SKM-1 treated with dmso at 0.1 percent for 144 hours (cell line): ENCODE measurements at regions not wholly inside any gene's neighbourhood (a gene's known extent, or its start where the extent isn't known, plus 50 kb on each side); places are given as distances from the start of the nearest gene placed in this dataset.

ENCODE experiments used
- DNase-seq: peaks from one replicate; lab custom pipeline; 2025; ENCODE audit not compliant: unreplicated experiment; lab: John Stamatoyannopoulos, UW

- no peak for DNase-seq
Measured at GRCh38 chrX:10744007-10744406, 123.6 kb upstream of the MID1 start.

DNA sequence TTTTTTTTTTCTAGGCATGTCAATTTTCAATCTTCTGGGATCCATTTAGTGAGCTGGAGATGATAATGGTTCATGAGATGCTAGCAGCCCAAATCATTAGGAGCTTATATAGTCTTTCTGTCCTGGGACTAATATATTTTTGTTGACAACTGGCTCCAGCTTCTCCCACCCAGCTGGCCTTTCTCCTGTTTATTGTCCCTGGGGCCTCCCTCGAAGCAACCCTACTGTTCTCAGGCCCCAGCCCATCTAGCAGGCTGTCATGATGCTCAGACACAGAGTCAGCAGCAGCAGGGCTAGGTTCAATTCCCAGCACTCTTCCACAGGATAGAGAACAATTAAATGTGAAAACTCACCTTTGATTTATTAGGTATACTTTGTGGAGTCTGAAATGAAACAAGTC, 127.6 kb upstream of the MID1 start:
- DNase-seq: no peak

DNA sequence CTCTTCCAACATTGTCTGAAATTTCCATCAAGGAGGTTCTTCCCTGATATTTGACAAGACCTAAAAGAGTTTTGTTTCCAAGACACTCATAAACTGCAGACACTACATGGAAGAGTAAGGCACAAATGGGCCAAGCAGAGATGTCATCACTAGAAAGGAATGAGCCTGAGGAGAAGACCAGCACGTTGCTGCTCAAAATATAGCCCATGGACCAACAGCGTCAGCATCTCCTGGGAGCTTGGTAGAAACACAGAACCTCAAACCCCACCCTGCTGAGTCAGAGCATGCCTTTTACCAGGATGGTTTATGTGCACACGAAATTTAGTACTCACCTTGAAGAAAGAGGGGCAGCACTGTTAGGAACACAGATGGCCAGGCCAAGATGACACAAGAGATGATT, 128.7 kb upstream of the MID1 start:
- no peak for DNase-seq

DNA sequence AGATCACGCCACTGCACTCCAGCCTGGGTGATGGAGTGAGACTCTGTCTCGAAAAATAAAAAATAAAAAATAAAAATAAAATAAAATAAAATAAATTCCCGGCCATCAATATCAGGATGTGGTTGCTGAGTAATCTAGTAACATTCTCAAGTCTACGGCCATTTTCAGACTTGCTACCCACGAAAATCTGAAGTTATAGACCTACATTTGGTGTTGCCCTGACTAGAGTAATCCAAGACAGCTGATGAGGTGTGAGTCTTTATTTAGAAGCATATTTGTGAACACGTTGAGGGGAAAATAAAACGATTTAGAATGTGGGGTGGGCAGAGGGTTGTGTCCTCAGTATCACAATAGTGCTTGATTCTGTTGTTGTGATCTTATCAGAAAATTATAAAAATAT, 130.2 kb upstream of the MID1 start:
- no peak for DNase-seq

GRCh38 chrX:10753116-10753515, 132.7 kb upstream of the MID1 start:
- no peak for DNase-seq

- DNase-seq: no peak
Measured at GRCh38 chrX:10754445-10754844, 134.1 kb upstream of the MID1 start.

DNA sequence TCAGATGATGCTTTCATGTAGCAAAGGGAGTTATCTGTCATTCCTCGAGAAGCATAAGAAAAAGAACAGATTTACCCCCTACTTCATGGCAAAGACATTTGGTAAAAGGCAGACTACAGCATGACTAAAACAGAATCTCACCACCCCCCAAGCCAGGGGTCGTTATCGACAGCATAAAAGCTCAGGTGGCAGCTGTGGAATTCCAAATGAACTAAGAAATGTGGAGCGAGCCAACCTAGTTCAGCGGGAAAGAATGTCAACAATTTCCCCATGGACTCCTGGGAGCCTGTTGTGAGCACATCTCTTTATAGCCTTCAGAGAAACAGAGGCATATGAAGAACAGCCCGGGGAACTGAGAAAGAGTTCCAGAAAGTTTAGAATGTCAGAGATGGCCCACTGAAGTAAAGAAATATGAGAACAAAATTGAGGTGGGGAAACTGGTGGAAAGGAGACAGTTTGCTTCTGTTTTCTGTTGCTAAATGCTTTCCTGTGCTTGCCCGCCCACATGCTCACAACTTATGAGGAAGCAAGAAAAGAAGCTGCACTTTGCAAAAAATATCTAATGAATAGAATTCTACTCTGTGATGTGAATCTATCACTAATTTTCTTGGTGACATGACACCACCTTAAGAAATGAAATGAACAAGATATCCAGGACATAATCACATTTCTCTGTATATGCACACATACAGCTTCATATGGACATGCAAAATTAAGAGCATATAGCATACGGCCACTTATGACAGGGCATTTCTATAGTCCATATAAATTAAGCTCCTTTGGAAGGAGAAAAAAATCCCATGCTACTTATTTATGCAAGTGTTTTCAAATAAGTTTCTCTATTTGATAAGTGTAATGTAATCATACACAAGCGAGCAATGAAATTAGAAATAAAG, 135.3 kb upstream of the MID1 start:
- peak; percentile 9 for DNase-seq

DNA sequence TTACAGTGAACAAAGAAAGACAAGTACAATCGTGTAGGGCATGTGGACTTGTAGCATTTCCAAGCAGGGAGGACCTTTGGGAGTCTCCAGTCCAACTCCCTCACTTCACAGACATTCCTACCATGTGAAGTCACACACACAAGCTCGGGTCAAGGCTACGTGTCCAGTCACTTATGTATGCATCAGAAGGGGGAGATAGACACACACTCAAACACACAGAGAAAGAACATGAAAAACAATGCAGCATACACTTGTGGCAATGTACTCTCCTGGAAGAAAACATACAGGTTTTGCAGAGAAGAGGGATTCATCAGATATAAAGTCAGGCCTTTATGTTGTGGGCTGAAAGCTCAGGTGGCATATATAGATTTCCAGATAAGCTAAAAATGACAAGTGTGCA, 136.1 kb upstream of the MID1 start:
- no peak for DNase-seq

- DNase-seq: no peak
Measured at GRCh38 chrX:10759141-10759799, 138.9 kb upstream of the MID1 start.

GRCh38 chrX:10761447-10761846, 141.1 kb upstream of the MID1 start:
- DNase-seq: no peak

- DNase-seq: peak; percentile 10
Measured at GRCh38 chrX:10769195-10769594, 148.8 kb upstream of the MID1 start.

DNA sequence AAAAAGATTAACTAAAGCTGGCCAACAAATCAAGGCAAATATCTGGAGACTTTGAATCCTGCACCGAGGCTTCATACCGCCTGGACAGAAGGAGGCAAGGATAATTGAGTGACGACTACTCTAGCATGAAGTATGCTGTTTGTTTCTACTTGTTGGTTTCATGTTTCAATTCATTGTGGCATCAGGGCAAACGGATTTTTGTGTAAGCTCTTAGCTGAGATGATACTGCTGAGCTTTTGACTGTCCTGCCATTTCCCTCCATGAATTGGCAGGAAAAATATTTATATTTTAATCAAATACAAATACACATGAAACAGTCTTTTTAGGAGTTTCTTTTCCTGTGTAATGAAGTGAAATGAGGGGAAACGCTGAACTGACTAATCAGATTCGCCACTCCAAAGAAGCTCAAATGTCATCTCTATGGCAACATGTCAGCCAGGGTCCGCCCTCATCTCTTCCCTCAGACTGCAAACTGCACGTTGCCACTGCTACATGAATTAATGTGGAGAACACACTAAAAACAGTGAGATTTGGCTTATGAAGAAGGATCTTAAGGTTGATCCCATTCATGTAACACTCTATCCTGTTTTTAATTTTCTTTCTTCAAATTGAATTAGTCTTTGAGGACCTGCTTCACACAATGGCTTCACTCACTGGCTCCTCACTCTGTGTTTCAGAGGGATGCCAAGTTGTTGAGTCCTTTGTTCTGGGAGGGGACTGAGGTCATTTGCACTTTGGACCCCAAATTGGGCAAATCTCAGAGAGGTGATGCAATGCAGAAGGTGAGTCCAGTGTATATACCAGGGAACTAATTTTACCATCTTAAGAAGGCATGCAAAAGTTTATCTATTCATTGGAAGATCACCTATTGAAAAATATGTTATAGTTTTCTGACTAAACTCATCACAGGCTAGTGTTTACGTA, 149.6 kb upstream of the MID1 start:
- no peak for DNase-seq

DNA sequence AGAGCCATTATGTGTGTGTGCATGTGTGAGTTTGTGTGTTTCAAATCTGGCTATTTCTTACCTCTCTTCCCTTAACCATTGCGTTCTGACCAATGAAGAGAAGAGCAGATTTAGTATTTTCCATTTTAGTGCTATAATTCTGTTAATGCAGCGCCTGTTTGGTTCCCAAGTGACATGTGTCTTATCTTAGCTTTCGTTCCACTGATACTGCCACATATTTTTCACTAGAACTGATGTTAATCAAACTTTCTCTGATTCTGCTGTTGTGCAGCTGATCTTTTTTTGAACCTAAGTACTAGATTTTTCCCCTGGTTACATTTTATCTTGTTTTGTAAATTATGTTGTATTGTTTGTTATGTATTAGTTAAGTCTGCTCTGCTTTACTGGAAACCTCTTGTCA, 152.9 kb upstream of the MID1 start:
- no peak for DNase-seq

DNA sequence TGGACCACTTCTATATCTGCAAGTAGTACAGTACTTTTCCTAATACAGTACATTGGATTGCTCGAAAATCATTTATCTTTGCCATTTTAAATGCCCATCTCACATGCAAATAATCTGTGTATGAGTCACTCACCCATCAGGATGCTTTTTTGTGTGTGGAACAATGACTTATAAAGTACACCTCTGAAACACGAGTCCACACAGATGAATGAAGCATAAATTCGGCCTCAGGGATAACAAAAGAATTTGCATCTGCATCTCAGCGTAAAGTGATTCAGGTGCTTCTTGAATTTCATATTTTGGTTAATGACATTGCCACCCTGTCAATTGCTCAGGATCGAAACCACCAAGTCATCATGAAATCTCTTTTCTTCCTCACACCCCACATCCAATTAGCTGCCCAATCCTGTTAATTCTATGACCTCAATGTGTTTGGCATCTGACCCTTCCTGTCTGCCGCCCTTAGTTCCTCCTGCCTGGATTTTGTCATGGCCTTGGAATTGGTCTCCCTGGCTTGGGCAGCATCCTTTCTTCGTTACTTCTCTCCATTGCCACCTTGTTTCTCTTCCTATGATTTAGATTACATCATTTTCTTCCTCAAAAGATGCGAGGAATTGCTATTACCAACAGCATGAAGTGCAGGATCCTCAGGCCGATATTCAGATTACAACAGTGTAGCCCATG, 161.6 kb upstream of the MID1 start:
- no peak for DNase-seq

- no peak for DNase-seq
Measured at GRCh38 chrX:10783451-10783995, 163.1 kb upstream of the MID1 start.

- DNase-seq: no peak
Measured at GRCh38 chrX:10787264-10787663, 166.9 kb upstream of the MID1 start.

GRCh38 chrX:10794203-10794630, 173.8 kb upstream of the MID1 start:
- DNase-seq: no peak

DNA sequence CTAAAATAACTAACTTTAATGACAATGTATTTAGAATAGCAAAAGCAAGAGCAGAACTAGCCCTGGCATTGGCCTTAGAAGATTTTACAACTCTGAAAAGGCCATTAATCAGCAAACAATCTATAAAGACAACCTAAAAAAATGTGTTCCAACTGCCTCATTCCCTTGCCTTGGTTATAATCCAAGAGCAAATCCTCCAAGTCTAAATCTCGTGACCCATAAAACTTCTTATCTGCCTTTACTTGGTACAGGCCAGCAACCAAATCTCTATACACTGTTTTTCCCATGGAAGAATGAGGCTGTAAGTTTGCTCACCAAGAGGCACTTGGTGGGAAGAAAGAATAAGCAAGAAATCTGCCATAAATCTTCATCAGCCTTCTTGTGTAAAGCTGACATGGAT, 175.3 kb upstream of the MID1 start:
- DNase-seq: no peak

DNA sequence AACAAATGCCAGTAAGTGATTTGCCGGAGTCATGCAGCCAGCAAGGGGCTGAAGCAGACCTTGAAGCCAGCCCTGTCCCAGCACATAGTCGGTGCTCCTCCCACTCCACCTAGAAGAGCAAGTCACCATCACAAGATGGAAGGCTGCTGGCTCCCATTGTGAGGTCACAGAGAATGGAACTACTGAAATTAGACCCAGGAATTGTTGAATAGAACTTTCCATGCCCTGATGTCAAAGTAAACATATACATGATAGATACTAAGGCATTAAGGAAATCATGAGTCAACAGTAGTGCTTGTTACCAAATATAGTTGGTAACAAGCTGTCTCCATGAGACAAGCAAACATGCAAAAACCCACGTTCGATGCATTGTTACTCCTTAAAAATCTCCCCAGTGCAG, 177.1 kb upstream of the MID1 start:
- DNase-seq: no peak

GRCh38 chrX:10798041-10798440, 177.7 kb upstream of the MID1 start:
- DNase-seq: no peak

GRCh38 chrX:10800796-10801195, 180.4 kb upstream of the MID1 start:
- DNase-seq: no peak
